Stimulated activated CD8-positive, alpha-beta memory T cell treated with anti-CD3 and anti-CD28 coated beads, Interleukin-4, amount 100 ng/mL, for 48 hours (primary cell): ENCODE measurements at regions not wholly inside any gene's neighbourhood (a gene's known extent, or its start where the extent isn't known, plus 50 kb on each side); places are given as distances from the start of the nearest gene placed in this dataset.

Experiments
- DNase-seq: peaks from one replicate; pipeline ENCODE4 v3.0.0-alpha.2; 2020

DNA sequence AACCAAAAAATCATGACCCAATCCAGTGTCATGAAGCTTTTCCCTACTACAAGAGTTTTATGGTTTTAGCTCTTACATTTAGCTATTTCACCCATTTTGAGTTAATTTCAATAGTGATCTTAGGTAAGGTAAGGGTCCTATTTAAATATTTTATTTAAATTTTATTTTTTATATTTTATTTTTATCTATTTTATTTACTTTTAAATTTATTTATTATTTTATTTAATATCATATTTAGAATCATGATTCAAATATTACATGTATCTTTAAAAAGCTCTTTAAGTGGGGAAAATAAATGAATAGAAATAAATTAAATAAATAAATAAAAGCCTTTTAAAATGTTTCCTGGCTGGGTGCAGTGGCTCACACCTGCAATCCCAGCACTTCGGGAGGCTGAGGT, 276.0 kb downstream of the SKIDA1 start:
- DNase-seq, result no peak

DNA sequence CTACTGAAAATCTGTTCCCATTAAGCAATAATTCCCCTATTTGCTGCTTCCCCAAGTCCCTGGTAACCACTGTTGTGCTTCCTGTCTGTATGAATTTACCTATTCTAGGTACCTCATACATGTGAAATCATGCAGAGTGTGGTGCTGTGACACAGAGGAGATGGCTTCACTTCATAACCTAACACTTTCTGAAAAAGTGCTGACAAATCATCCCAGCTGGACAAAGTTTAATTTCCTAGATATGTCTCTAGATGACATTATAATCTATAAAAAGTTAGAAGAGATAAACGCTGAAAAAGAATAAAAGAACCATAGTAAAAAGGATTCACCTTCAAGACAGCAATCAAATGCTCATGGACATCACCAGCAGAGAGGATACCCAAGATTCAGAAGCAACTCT, 277.9 kb downstream of the SKIDA1 start:
- DNase-seq, result no peak

DNA sequence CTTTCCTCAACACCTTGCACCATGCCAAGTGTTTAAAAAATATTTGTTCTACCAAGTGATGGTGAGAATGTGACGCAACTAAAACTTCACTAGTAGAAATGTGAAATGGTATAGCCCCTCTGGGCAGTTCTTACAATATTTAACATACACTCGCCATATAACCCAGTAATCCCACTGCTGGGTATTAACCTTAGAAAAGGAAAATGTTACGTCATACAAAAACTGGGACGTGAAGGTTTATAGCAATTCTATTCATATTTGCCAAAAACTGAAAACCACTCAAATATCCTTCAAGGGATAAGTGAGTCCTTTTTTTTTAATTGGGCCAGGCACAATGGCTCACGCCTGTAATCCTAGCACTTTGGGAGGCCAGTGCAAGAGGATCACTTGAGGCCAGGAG, 279.3 kb downstream of the SKIDA1 start:
- DNase-seq, result no peak

DNA sequence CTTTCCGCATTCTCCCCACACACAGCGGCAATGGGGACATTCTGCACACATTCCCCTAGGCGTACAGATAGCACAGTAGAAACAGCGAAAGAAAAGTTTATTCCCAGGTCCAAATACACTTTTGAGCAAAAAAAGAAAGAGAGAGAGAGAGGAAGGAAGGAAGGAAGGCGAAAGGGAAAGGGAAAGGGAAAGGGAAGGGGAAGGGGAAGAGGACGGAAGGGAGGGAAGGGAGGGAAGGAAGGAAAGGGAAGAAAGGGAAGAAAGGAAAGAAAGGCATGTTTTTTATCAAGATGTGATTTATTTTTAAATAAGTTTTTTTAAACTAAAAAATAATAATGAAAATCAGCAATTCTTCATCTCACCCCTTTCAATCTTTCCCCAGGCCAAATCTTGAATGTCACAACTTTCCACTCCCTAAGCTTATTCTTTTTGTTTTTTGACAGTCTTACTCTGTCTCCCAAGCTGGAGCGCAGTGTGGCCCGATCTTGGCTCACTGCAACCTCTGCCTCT, 281.7 kb downstream of the SKIDA1 start:
- no peak for DNase-seq

DNA sequence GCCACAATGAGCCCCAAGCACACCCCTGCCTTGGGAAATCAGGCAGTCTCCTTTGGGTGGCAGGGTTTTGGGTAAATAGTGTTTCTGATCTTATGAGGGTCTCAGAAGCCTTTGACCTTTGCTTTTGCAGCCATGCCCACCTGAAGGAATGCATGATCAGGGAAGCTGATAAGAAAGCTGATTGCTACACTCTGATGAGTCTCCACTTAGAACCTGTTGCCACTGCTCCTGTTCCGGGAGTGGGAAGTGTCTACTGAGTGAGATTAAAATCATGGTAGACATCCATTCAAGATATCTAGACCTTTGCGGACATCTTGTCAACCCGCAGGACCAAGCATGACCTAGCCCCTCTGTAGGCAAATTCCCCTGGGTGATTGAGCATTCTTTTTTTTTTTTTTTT, 282.6 kb downstream of the SKIDA1 start:
- DNase-seq, result no peak

DNA sequence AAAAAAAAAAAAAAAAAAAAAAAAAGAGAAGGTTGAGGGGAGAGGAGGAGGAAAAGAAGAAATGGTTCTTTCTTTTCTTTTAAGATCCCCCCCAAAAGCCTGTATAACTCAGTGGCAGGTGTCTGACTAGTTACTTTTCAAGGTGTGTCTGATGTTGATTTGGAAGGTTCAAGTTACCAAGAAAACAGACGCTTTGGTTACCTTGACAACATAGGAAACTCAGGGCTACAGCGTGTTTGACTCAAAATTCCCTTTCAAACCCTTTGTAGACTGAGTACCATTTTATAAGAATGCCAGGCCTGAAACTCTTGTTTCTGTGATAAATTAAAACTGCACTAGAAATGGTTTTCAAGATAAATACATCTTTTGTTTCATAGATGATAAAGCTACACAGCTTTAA, 286.8 kb downstream of the SKIDA1 start:
- no peak for DNase-seq

DNA sequence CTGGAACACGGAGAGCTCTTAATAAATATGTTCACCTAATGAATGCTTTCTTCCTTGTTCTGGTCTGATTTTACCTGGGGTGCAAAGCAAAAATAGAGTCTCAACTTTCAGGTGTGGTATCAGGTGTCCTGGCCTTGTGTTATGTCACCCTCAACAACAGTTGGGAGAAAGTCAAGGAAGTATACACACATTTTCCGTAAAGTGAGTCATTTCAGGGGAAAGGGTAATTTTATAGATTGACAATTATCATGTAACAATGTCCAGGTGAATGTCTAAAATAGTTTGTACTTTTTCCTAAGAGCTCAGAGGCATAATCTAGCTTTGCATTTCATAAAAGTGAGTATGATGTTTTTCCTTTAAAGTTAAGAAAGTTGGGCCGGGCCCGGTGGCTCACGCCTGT, 287.4 kb downstream of the SKIDA1 start:
- no peak for DNase-seq

DNA sequence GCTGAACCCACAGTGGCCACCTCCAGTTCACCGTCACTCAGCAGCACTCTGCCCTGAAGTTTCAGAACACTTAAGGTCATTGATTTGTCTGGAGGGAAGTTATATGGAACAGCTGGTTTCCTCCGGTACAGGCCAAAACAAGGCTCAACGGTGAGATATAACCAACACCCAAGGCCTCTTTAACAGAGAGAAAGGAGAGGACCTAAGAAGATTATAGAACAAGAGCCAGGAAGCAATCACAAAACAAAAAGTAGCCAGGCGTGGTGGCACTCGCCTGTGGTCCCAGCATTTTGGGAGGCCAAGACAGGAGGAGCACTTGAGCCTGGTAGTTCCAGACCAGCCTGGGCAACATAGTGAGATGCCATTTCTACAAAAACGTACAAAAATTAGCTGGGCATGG, 290.7 kb downstream of the SKIDA1 start:
- DNase-seq, result no peak

DNA sequence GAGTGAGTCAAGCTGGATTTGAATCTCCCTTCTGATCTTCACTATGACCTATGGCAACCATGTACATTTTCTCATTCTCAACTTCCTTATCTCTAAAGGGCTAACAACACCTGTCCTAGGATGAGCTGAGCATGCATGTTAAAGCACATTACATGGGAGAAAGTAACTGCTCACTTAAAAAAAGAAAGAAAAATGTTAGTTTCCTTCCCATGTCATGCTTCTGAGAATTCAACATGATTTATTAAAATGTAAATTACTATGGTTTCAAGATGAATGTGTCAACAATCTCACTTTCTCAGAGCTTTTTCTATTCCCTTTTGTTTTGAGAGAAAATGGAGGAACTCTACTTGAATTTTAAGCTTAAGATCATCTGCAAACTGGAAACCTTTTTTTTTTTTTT, 295.3 kb downstream of the SKIDA1 start:
- no peak for DNase-seq

DNA sequence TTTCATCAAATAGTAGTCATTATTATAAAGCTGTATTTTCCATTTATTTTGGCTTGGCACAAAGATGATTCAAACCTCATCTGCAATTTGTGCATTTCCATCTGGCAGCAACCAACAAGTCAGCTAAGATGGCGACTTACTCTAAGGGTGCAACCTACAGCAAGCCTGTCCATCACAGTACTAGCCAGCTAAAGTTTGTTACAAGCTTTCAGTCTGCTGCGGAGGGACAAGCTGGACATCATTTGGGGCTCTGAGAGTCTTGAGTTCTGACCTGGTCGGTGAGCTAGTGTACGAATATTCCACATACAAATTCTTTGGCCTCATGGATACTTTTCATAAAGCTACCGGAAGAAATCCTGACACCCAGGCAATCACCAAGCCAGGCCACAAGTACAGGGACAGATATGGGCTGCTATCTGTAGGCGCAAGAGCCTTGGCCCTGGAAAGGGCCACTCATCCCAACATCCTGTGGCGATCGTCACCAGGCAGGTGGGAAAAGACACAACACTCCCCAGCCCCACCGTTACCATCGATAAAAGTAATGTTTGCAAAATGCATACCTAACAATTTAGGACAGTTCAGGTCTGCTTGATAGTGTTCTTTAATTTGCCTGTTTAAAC, 307.6 kb downstream of the SKIDA1 start:
- DNase-seq, result no peak

DNA sequence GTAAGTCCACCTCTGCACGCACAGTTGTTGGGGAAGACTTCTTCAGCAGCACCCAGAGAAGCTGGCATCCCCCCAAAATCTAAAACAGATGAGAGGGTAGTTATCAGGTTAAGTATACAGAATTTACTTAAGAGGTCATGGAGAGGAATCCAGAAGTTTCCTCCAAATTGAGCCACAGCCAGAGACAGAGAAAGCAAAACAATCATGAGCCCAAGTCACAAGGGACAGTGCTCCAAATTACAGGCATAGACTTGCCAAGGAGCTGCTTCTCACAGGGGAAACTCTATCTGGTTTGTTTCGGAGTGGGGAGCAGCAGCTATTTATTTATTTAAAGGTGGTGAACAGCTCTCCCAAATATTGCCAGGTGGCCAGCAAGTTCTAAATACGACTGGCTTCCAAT, 308.4 kb downstream of the SKIDA1 start:
- DNase-seq, result no peak

DNA sequence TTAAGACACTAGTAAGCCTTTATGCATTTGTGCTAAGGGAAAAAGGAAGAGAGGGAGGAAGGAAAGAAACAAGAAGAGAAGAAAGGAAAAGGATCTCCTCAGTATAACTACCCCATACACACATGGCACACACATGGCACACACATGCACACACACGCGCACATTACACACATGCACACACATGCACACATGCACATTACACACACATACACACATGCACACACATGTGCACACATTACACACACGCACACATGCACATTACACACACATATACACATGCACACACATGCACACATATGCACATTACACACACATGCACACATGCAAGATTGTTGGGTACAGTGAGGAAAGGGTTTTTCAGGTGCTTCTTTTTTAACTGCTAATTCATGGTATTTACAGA, 311.2 kb downstream of the SKIDA1 start:
- DNase-seq, result no peak

DNA sequence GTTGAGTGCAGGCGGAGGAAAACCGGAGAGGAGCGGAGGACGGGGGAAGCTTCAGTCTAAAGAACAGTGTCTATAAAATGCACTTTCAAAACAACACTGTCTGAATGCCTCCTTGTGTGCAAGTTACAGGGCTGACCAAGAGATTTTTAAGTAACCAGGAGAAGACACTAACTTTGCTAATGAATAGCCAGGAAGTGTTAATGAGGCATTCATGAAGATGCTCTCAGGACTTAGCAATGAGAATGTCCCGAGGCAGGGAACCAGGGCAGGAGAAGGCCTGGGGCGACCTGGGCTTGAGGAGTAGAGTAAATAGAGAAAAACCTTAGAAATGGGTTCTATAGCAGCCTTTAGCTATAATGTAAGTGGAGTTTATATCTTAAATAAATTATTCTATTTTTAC, 312.1 kb downstream of the SKIDA1 start:
- DNase-seq, result no peak

DNA sequence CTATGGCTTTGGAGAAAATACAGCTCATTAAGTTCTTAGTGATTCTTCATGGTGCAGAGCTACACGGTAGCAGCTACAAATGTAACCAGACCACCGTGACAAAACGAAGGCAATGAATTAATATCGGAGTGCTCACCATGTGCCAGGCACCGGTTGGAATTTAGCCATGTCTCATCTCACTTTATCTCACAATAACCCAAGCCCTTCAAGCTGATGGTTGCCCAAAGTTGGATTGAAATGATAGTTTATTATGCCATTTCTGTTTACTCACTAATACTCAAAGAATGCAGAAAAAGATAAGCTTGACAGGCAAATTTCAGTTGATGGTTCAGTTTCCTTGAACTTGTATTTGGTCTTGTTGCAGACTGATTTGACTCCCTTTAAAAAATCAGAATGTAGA, 312.6 kb downstream of the SKIDA1 start:
- DNase-seq, result no peak

DNA sequence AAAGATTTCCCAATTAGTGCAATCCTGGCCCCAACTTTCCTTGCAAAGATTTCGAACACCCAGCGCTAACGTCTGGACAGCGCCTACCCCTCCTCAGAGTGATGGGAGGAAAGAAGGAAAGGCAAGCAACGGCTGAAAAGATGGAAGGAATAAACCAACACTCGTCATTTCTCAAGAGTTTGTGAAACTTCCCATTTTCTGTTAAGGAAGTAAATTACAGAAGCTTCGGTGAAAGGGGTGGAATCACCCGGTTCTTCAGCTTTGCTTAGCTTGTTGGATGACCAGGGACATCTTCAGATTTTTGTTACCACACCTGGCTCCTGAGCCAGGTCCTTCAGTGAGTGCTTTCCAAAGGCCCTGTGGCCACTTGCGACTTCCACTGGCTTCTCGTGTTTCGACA, 313.1 kb downstream of the SKIDA1 start:
- no peak for DNase-seq

DNA sequence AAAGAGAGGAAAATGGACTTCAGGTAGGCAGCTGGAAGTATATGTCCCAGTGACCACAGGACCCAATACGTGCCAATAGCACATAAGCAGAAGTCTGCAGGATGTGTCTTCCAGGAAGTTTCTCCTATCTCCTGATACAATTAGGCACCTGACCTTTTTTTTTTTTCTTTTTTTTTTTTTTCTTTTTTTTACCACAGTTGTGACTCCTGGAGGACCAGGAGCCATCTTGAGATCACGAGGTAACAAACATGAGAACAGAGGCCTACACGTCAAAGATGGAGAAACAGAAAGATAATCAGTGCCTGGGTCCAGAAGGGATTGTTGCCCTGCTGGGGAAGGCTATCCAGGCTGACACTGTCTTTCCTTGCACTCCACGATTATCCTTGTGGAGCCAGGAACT, 312.4 kb upstream of the NEBL start:
- DNase-seq, result no peak

DNA sequence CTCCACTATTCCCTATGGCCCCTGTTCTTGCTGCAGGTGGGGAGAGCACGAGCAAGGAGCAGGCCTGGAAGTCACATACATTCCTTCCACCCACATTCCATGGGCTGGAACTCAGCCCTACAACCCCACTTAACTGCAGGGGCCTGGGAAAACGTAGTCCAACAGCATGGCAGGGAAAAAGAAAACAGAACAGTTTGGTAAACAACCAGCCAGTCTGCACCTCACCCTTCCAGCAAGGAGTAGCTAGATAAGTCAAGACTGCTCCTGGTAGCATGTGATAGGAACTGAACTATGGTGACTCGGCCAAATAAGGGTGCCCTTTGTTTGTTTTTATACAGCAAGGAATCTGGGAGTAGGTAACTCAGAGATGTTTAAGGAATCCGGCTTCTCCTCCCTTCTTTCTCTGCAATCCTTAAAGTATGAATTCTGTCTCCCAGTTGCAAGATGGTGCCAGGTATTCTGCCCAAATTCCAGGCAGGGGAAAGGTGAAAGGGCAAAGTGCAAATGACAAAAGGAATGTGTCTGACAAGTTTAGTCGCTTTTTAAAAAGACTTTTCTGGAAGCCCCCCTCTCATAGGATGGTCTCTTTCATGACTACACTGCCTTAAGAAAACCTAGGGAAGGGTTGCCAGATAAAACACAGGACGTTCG, 311.7 kb upstream of the NEBL start:
- DNase-seq, result no peak

DNA sequence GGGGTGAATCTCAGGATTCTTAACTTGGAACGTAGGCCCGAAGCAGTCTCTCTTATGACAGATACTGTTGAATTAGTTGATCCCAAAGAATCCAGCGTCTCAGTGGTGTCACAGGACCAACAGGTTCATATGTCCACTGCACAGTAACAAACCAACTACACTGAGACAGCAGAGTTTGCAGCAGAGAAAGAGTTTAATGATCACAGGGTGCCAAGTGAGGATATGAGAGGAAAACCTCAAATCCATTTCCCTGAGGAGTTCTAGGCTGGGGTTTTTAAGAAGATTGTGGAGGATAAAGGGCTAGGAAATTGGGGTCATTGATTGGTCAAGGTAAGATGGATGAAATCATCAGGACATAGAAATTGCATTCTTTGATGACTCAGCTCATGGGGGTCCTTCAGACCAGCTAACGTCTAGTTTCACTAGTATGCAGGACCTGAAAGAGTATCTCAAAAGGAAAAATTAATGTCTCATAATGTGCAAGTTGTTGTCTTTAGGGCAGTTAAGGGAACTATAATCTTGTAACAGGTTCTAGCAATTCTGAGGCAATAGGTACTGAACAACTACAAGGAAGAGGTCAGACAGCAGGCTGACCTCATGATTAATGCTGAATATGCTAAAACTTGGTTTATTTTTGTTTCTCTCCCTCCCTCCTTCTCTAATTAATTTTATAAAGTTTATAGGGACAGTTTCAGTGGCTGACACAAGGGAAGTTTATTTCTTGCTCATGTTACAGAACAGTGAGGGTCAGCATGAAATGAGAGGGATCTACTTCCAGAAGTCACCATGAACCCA, 310.9 kb upstream of the NEBL start:
- DNase-seq, result no peak

DNA sequence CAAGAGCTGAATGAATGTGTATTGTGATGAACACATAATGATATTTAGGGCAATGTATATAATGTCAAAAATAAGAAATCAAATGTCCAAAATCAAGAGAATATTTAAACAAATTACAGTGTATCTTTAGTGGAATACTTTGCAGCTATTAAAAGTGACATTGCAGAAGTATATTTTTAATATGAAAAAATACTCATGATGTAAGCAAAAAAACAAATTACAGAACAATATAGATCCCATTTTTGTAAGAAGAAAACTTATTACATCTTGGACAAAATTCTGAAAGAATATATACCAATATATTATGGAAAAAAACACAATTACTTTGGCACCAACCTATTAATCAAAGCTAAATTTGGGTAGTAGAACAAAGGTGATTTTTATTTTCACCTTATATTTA, 308.2 kb upstream of the NEBL start:
- no peak for DNase-seq

DNA sequence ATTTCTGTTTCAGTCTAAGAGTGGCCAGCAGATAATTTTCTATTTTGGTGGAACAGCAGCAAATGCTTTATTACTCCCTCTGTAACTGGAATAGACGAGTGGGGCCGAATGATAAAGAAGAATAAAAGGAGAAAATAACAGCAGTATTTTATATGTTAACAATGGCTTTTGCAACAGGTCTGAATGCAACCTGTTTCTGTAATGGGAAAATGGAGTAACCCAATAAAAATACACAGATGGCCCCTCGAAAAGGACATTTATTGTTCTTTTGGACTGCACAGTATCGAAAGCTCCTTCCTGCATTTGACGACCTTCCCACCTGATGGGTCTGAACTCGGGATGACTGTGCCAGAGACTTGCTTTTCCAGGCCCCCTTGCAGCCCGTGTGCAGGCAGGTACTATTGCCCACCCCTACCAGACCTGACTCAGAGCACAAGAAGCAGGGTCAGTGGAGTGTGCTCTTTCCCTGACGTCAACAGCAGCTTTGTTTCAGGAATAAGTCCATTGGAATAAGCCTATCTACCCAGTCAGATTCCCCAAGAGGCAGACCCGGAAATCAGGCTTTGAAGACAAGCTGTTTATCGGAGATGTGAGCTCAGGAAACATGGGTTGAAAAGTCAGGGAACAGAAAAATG, 306.5 kb upstream of the NEBL start:
- DNase-seq, result no peak

DNA sequence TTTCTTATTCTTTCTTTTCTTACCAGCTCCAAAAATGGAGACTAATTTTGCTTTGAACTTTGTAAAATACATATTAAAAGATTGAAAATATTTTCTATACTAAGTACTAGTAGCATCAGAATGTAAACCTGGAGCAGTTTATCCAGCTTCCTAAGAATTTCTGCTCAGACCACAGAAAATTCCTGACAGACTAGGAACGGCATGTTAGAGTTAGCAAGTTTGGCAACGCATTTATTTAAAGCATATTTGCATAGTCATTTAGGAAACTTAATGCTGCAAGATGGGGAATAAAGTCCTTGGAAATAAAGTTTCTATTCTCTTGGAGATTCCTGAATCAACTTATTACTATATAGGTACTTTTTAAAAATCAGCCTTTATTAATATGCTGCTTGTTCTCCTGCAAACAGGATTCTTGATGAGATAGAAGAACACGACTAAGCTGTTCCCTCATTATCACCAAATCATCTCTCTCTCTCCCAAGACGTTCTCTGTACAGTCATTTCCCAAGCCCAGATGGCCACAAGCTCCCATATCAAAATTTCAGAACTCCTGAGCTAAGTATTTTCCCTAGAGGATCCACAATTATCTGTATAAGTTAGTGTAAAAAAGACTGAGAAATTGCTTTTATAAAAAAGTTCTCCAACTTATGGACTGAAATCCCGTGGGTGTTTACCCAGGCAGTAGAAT, 305.8 kb upstream of the NEBL start:
- DNase-seq, result no peak

DNA sequence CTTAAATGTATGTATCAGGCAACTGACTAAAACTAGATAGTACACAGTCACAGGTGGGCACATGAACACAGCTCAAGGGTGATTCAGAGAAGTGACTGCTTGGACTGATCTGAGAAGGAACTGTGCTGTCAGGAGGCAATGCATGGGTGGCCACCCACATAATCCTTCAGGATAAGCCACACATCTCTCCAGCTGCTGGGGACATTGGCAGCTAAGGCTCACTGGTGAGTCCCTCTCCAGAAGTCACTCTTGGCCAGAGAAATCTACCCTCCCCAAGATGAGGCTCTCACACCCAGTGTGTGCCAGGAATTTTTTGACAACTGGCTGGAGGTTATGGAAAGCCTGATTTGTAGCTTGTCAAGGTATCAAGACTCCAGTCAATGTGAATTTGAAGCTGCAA, 302.4 kb upstream of the NEBL start:
- no peak for DNase-seq

DNA sequence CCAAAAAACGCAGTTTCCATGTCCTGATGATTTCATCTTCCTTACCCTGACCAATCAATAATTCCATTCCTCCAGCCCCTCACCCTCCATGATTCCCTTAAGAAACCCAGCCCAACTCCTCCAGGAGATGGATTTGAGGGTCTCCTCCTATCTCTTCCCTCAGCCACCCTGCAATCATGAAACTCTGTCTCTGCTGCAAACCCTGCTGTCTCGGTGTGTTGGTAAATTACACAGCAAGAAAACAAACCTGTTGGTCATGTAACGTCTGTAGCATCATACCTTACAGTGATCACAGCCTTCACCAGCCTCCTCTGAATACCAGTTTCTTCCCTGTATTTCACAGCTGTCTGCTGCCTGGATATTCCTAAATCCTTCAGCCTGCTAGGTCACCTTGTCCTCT, 300.7 kb upstream of the NEBL start:
- DNase-seq, result no peak
